ENCODE measurements at regions not wholly inside any gene's neighbourhood (a gene's known extent, or its start where the extent isn't known, plus 50 kb on each side); places are given as distances from the start of the nearest gene placed in this dataset.

DNA sequence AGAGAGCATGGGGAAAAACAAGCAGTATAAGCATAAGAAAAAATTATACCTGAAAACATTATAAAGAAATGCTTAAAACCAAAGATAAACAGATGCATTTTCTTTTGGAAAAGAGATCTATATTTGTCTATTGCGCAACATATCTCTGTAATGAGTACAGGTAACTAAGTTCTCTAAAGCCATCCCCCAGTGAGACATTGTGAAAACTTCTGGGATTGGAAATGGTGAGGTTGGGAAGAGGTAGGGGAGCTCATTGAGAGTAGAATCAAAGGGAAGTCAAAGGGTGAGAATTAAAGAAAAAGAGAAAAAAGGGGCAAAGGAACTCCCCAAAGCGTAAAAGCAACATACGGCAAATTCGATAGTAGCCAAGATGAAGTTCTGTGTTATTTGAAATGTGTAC is 257.9 kb upstream of the RBFOX1 start:
- DNase-seq (ENCODE audit: low read depth), result no peak
- CTCF ChIA-PET, result no interaction called here
- no peaks in the 10 kb centered on the region for H3K36me3 ChIP-seq (ENCODE audit: control insufficient read depth, insufficient read depth, low read length)
- POLR2A ChIA-PET, result no interaction called here
- H3K4me3 ChIP-seq (ENCODE audit: low read depth, low read length), result no peak overlapping the region
- TF ChIP-seq, protein P1, sequence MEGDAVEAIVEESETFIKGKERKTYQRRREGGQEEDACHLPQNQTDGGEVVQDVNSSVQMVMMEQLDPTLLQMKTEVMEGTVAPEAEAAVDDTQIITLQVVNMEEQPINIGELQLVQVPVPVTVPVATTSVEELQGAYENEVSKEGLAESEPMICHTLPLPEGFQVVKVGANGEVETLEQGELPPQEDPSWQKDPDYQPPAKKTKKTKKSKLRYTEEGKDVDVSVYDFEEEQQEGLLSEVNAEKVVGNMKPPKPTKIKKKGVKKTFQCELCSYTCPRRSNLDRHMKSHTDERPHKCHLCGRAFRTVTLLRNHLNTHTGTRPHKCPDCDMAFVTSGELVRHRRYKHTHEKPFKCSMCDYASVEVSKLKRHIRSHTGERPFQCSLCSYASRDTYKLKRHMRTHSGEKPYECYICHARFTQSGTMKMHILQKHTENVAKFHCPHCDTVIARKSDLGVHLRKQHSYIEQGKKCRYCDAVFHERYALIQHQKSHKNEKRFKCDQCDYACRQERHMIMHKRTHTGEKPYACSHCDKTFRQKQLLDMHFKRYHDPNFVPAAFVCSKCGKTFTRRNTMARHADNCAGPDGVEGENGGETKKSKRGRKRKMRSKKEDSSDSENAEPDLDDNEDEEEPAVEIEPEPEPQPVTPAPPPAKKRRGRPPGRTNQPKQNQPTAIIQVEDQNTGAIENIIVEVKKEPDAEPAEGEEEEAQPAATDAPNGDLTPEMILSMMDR (IDR thresholded peaks at IDR 0.05; ENCODE audit: insufficient read depth, low read depth, low read length), result no peak
- H3K27me3 ChIP-seq (ENCODE audit: control insufficient read depth, insufficient read depth, low read length), result no peaks in the 10 kb centered on the region

DNA sequence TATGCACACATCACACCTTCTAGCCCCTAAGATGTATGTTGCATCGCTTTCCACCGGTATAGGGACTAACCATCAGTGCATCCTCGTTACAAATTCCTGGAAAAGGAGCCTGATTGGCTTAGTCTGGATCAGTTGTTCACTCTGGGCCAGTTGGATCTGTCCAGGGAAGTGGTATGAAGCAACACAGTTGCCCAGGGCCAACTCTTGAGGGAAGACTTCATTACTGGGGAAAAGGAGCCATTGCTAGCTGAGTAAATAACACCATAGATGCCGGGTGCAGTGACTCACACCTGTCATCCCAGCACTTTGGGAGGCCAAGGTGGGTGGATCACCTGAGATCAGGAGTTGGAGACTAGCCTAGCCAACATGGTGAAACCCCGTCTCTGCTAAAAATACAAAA is 275.2 kb upstream of the RBFOX1 start:
- TF ChIP-seq, protein P1 (IDR thresholded peaks at IDR 0.05; ENCODE audit: insufficient read depth, low read depth, low read length), result no peak
- no peak overlapping the region for H3K4me3 ChIP-seq (ENCODE audit: low read depth, low read length)
- CTCF ChIA-PET, result no interaction called here

DNA sequence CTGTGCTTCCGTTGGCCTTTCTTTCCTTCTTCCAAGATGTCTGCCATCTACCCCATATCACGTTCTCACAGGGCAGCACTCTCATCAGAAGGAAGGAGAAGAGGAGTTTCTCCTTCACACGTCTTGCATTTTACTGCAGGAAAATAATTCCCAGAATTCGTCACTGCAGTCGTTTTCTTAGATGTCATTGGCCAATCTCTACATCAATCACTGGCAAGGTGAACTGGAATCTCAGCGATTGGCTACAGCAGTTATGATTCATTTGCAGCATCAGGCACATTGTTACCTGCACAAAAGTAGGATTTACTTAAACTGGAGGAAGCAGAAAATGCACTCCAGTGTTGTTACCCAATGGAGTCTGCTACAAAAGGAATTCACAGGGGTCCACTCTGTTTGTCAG is 277.2 kb upstream of the RBFOX1 start:
- no peak for DNase-seq (ENCODE audit: low read depth)
- TF ChIP-seq, protein P1 (IDR thresholded peaks at IDR 0.05; ENCODE audit: insufficient read depth, low read depth, low read length), result no peak
- CTCF ChIA-PET, result no interaction called here
- no peak overlapping the region for H3K4me3 ChIP-seq (ENCODE audit: low read depth, low read length)
- POLR2A ChIA-PET, result no interaction called here
- H3K36me3 ChIP-seq (ENCODE audit: control insufficient read depth, insufficient read depth, low read length), result no peaks in the 10 kb centered on the region
- H3K27me3 ChIP-seq (ENCODE audit: control insufficient read depth, insufficient read depth, low read length), result no peaks in the 10 kb centered on the region

More for the DNA sequence above, 275.2 kb upstream of the RBFOX1 start:
- no peak for DNase-seq (ENCODE audit: low read depth)
- no peaks in the 10 kb centered on the region for H3K36me3 ChIP-seq (ENCODE audit: control insufficient read depth, insufficient read depth, low read length)
- no peaks in the 10 kb centered on the region for H3K27me3 ChIP-seq (ENCODE audit: control insufficient read depth, insufficient read depth, low read length)
- POLR2A ChIA-PET, result no interaction called here

DNA sequence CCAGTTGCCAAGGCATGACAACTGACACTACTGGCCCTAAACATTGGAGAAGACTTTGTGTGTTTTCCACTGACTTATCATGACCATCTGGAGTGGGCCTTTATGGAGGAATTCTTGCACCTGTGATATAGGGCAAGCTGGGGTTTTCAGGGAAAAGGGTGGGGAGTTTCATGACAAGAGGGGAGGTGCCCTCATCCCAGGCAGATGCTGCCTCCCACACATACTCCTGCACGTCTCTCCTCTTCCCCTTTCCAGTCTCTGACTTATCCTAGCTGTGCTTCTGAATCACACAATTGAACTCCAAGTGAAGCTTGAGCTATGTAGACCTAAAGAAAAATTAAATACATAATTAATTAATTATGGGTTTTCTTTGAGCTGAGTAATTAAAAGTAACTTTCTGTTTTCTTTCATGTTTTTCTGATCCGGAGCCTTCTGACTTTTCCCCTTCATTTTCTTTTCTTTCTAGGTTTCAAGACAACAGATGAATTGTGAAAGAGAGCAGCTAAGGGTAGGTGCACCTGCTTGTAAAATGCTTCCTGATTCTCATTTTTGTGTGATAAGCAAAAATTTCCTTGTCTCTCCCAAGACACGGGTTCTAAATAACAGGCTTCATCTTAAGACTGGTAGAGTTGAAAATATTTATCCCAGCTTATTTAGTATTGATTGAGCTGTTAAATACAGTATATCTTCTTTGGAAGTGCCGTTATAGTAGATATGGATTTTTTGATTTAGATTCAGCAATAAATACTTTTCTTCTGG is 280.9 kb upstream of the RBFOX1 start:
- Histone ChIP-seq H3K27me3 (ENCODE audit: control insufficient read depth, insufficient read depth, low read length) (no peaks in the 10 kb centered on the region), H3K4me3 (ENCODE audit: low read depth, low read length) (no peak overlapping the region), H3K36me3 (ENCODE audit: control insufficient read depth, insufficient read depth, low read length) (no peaks in the 10 kb centered on the region)
- ChIA-PET POLR2A (no interaction called here), CTCF (no interaction called here)
- TF ChIP-seq, protein P1 (IDR thresholded peaks at IDR 0.05; ENCODE audit: insufficient read depth, low read depth, low read length), result no peak
- DNase-seq (ENCODE audit: low read depth), result no peak

DNA sequence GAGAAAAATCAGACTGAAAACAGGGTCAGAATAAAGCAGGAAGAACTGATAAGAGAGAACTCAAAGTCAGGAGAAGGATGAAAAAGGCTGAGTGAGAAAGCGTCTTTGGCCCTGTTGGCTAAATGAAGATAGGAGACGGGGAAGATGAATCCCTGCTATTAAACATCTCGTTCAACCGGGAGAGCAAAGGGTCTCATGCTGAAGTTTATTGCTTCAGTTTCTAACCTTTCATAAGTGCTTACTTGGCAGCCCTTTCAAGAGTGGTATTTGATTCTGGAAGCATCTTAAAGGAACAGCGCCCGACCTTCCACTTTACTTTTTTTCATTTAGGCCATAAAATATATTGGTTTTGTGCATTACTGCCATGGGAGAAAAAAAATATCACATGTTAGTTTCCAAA is 288.3 kb upstream of the RBFOX1 start:
- DNase-seq (ENCODE audit: low read depth), result no peak
- Histone ChIP-seq H3K4me3 (ENCODE audit: low read depth, low read length) (no peak overlapping the region), H3K36me3 (ENCODE audit: control insufficient read depth, insufficient read depth, low read length) (no peaks in the 10 kb centered on the region), H3K27me3 (ENCODE audit: control insufficient read depth, insufficient read depth, low read length) (no peaks in the 10 kb centered on the region)
- POLR2A ChIA-PET, result no interaction called here
- TF ChIP-seq, protein P1 (IDR thresholded peaks at IDR 0.05; ENCODE audit: insufficient read depth, low read depth, low read length), result no peak
- CTCF ChIA-PET, result no interaction called here
